HG02571 (cell line): ENCODE measurements at regions not wholly inside any gene's neighbourhood (a gene's known extent, or its start where the extent isn't known, plus 50 kb on each side); places are given as distances from the start of the nearest gene placed in this dataset.
"Not testable (repeated sequence)": the region's sequence is repeated elsewhere in the genome, so short reads cannot be mapped to it uniquely, and the experiment has no call there.

Source experiments
- ATAC-seq: cut with Tn5 transposase; IDR thresholded peaks from one replicate; pipeline ENCODE4 v1.9.1; 2021; ENCODE audit warnings: mild to moderate bottlenecking, moderate library complexity; ENCODE audit not compliant: unreplicated experiment

DNA sequence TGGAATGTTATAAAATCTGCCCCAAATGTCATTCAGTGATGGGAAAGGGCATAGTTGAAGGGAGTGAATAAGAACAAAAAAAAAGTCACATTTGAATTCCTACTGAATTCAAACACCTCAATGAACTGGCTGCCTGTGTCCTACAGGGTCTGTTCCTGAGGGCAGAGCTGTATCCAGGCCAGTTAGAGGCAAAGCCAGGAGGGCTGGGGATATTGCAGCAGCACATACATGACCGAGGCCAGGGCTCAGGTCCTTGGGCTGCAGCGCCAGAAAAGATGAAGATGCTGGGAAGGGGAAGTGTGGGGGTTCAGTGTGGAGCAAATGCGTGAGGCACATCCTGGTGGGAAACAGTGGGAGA, 449.2 kb downstream of the SIPA1L2 start:
- ATAC-seq, result no peak

DNA sequence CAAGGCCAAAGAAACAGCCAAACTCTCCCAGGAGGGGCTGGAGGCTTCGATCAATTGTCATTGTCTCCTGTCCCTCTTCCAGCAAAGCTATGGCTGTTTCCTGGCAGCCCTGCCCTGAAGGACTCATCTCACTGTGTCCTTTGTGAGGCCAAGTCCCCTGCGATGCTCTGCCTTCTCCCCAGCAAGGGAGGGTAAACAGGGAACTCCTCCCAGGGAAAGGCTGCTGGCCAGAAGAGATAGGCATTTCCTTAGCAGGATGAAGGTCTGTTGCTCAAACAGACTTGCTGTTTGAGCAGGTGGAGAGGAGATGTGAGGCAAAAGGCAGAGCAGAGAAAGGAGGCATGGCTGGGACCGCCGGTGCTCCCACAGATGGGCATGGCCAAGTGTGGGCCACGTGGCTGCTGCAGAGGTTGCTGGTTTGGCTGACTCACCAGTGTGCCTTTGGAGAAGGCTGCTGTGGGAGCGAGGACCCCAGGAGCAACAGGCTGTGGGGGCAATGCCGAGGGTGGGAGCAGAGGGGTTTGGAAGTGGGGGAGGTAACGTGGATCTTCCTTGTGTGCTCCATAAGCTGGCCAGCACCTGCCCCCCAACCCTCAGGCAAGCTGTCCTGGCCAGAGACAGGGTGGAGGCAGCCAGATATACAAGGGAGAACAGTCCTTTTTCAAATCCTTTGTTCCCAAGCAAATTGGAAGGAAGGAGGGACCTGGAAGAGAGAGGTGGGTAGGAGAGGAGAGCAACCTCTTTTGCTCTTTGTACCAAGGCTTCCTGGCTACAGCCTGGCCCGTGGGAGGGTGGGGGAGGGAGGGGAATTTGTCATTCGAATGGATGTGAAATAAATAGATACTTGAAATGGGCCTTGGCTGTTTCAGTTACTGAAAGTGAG, 449.8 kb downstream of the SIPA1L2 start:
- ATAC-seq, result no peak

DNA sequence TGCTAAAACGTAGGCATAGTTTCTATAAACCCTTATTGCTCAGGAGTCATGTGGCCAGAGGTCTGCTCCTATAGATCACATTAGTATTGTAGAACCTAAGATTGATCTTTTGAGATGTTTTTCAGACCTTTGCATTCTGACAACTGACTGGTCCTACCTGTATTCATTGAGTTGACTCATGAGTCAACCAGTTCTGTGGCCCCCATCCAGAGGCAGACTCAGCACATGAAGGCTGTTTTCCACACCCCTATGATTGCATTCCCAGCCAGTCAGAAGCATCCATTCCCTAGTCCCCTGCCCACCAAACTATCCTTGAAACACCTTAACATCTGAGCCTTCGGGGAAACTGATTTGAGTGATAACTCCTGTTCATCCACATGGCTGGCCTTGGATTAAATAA, 451.7 kb downstream of the SIPA1L2 start:
- no peak for ATAC-seq

DNA sequence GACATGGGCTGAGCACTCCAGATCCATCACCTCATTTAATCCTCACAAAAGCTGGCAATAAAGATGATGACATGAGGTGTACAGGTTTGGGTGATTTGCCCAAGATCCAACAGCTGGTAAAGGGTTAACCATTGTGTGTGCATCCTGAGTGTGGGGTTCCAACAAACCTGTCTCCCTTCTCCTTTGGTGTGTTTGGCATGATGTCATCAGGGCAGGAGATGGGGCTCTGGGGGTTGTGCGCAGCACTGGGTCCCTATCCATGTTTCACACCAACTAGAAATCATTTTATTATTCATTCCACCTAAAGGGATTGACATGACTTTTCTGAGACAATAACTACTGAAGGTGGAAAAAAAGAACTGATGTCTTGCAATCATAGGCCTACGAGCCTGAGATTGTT, 452.5 kb downstream of the SIPA1L2 start:
- ATAC-seq, result no peak

DNA sequence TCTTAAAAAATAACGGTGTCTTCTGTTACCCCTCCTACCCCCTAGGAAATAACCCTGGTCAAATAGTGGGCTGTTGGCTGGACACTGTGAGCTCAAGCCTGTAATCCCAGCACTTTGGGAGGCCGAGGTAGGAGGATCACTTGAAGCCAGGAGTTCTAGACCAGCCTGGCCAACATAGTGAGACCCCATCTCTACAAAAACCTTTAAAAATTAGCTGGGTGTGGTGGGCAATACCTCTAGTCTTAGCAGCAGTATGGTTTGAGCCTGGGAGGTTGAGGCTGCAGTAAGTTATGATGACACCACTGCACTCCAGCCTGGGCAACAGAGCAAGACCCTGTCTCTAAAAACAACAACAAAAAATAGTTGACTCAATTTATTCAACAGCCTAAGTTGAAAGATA, 453.7 kb downstream of the SIPA1L2 start:
- ATAC-seq, result no peak

DNA sequence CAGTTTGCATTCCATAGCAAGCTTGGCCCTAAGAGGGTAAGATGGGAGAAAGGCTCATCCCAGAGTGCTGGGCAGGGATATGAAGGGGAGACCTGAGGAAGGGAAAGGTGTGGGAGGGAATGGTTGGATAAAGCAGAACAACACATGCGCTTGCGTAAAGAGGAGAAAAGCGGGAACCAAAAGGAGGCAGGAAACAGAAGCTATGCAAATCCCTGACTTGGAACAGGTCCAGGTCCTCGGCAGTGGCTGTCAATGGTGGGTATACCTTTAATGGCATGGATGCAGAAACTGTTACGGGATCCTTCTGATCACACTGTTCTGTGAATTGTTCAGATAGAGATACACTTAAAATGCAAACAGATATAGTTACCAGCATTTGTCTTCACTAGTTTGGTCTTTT, 455.6 kb downstream of the SIPA1L2 start:
- ATAC-seq, result no peak

DNA sequence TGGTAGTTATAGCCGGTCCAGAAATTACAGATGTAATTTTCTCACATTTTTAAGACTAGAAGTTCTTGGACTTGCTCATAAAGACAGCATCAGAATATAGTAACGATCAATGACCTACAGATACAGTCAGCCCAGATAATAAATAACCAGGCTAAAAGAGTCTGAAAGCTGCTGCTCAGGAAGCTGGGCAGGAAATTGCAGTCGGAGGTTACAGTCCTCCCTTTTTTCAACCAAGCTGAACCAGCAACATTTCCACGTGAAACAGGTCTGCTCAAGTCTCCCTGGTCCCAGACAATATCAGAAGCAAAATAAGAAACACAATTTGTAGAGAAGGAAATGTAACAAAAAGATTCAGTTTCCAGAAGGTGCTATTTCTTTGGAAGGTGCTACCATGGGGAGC, 457.4 kb downstream of the SIPA1L2 start:
- ATAC-seq, result no peak

DNA sequence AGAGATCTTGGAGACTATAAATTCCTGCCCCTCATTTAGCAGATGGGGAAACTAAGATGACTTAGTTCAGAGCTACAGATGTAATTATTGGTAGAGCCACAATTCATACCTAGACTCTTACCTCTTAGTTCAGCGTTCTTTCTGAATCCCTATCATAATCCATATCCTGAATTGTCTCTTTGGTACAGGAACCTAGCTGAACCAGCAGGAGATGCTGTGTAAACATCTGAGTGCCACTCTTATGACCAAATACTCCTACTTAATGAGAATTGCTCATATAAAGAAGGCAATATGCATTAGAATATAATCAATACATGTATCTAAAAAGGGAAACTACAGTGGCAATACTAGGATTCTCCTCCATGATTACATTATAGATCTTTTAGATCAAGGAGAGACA, 459.0 kb downstream of the SIPA1L2 start:
- ATAC-seq, result no peak

DNA sequence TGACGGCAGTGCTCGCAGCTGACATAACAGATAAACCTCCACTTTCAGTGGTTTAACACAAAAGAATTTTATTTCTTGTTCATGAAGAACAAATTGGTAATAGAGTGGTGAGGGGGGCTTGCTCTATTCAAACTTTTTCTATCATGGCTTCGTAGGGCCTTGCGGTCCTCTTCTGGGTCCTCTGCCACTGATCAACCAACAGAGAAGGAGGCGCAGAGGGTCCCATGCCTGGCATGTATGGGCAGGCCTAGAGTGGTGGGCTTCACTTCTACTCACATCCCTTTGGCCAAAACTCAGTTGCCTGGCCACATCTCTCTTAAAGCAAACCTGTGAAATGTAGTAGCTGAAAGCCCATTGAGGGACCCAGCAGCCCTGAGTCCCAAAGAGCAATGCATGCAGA, 460.5 kb downstream of the SIPA1L2 start:
- no peak for ATAC-seq

DNA sequence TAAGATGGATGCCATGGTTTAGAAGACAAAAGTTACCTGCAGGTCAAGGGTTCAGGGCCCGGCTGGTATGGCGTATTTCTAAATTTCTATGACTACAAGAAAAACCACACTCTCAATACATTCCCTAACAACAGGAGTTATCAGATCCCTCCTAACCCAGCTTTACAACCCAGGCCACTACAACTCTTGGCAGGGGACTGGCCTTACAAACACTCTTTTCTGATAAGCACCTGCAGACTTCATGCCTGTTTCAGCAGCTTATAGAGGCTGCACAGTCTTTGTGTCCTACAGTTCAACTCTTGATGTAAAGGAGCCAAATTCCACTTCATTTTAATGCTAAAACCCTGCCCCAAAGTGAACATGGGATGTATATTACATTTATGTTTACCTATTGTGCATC, 461.4 kb downstream of the SIPA1L2 start:
- ATAC-seq, result no peak

DNA sequence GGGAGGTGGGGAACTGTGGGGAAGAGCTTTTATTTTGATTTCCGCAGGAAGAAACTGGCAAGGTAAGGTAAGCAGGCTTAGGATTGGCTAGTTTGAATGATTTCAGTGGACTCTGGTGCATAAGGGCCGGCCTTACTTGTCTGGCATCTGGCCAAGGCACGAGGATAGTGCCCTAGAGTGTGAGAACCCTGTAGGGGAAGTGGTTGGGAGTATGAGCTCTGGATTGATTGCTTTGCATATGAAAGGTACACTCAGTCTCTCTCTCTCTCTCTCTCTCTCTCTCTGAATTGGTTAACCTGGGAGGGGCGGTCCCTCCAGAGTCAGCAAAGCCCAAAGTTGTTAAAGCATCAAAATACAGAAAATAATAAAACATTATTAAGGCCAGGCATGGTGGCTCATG, 463.0 kb downstream of the SIPA1L2 start:
- no peak for ATAC-seq

DNA sequence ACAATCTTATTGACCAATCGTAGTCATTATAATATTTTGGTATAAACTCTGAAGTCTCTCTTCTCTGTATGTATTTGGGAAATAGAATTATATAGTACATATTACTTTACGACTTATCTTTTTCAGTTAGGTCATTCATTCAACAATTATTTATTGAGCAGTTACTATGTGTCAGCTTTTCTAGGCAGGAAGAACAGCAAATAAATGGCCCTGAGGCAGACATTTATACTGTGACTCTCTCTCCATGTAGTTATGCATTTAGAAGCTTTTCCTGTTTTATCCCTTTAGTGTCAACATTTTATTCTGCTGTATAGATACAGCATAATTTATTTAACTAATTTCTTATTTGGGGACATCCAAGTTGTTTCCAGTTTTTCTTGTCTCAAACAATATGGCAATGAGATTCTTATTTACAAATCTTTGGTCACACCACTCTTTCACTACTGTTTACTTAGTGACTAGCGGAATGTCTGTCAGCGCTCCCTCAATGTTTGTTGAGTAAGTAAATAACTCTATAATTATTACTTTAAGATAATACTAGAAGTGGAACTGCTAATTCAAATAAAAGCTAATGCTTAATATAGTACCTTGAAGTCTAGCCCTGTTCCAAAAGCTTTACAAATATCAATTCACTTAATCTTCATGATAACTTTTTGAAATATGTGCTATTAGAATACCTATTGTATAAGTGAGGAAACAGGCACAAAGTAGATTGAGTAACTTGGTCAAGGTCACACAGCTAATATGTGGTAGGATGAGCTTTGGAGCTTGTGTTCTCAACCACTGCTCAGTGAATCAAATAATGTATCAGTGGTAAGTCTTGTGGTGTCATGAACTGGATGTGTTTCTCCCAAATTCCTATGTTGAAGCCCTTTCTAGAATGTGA, 465.6 kb downstream of the SIPA1L2 start:
- no peak for ATAC-seq

DNA sequence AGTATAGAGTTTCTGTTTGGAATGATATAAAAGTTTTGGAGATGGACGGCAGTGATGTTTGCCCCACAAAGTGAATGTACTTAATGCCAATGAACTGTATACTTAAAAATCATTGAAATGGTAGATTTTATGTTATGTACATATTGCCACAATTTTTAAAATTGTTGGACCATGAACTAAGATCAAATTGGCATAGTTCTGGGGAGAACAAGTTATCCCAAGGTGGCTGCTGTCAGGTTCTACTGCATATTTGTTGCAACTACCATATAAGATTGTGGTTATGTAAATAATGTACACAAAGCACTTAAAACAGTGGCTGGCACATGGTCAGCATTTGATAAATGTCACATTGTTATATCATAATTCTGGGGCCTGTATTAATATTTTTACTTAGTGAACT, 466.4 kb downstream of the SIPA1L2 start:
- no peak for ATAC-seq

DNA sequence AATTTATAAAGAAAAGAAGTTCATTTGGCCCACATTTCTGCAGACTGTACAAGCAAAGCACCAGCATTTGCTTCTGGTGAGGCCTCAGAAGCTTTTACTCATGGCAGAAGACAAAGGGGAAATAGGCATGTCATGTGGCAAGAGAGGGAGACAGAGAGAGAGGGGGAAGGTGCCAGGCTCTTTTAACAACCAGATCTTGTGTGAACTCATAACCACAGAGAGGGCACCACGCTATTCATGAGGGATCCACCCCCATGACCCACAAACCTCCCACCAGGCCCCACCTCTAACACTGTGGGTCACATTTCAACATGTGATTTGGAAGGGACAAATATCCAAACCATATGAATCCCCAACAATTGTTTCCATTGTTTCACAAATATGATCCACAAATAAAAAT, 467.9 kb downstream of the SIPA1L2 start:
- ATAC-seq, result no peak

DNA sequence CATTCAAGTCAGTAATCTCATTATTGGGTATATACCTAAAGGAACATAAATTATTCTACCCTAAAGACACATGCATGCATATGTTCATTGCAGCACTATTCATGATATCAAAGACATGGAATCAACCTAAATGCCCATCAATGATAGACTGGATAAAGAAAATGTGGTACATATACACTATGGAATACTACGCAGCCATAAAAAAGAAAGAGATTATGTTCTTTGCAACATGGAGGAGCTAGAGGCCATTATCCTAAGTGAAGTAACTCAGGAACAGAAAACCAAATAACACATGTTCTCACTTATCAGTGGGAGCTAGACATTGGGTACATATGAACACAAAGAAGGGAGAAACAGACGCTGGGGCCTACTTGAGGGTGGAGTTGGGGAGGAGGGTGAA, 471.4 kb downstream of the SIPA1L2 start:
- ATAC-seq, result not testable (repeated sequence)

DNA sequence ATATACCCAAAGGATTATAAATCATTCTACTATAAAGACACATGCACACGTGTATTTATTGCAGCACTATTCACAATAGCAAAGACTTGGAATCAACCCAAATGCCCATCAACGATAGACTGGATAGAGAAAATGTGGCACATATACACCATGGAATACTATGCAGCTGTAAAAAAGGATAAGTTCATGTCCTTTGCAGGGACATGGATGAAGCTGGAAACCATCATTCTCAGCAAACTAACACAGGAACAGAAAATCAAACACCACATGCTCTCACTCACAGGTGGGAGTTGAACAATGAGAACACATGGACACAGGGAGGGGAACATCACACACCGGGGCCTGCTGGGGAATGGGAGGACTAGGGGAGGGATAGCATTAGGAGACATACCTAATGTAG, 473.9 kb downstream of the SIPA1L2 start:
- not testable (repeated sequence) for ATAC-seq

DNA sequence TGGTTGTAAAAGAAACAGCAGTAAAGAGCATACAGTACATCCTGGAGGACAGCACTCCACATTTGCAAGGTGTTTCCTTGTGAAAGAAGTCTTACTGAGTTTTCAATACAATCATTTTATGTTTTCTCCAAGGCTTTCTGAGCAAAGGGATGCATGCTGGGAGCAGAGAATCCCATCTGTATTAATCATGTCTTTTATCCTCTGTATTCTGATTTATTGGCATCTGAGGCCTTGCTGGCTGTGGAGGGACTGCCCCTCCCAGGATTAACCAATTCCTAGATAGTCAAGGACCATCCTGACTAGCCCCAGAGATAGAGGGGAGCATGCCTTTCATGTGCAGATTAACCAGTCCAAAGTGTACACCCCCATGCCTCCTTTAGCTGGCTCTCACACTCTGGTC, 476.3 kb downstream of the SIPA1L2 start:
- no peak for ATAC-seq

DNA sequence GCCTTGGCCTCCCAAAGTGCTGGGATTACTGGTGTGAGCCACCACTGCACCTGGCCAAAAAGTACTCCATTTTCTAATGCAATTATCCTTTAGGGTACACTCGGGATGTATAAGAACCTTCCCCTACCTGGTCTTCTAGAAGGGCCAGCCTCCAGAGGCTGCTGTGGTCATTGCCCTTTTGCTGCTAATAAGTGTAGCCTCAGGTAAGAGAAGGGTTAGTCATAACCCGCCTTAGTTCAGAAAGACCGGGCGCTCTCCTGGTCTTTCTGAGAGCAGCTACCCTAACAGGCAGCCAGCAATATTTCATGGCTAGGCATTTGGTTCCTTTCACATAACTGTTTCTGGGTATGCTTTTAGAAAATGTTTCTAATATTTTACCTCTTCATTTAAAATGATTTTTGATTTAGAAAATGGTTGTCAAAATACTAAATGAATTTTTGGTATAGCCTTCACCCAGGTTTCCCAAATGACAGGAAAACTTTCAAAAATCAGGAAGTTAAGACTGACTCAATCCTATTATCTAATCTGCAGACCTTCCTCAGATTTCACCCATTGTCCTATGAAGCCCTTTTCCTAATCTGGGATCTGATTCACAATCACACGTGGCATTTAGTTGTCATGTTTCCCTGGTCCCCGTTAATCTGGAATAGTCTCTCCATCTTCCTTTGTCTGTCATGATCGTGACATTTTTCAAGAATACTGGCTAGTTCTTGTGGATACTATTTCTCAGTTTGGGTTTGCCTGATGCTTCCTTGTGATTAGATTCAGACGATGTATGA, 479.0 kb downstream of the SIPA1L2 start:
- ATAC-seq, result no peak

DNA sequence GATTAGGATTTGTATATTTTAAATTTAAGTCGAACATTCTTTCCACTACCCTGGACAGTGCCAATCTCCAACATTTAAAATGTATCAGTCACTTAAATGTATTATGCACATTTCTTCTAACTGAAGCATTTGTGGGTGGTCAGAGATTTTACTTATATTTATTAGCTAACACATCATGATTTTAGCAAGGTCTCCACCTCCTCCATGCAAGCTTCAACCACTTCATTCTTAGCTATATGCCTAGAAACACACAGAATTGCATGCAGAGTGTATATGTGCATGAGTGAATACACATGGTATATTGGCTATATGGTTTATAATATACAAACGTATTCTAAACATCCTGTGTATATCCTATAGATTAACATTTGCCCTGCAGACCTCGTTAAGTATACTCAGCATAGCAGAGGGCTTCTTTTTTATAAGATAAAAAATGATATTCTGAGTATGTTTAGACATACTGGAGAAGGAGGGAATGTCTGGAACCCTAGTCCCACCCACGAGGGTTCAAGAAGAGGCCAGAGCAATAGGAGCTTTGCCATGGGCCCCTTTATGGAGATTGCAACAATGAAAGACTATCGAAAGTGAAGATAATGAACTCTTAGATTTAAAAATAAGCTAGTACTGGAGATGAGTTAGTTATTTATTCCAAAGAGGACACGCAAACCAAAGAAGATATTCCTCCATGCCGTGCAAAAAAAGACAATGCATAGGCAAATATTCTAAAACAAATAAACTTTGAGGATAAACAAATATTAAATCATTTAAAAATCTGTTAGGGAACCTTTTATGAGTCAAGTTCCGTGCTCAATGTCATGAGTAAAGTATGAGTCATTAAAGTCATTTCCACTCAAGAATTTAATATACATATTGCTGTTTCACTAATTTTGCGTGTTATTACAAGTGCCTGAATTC, 480.4 kb downstream of the SIPA1L2 start:
- no peak for ATAC-seq

DNA sequence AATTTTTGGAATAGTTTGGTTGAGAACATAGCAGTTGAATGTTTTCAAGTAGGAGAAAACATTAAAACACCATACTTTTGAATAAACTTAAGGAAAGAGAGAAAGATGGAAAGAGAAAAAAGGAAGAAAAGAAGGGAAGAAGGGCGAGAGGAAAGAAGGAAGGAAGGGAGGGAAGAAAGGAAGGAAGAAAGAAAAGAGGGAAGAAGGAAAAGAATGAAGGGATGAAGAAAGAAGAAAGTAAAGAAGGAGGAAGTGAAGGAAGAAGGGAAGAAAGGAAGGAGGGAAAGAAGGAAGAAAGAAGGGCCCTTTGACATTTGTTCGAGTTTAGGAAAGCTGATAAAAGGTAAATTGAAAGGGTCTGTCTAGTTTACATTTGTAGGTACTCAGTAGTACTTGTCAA, 482.7 kb downstream of the SIPA1L2 start:
- no peak for ATAC-seq
